D341Med (cell line): ENCODE measurements at regions not wholly inside any gene's neighbourhood (a gene's known extent, or its start where the extent isn't known, plus 50 kb on each side); places are given as distances from the start of the nearest gene placed in this dataset.
"Not testable (repeated sequence)": the region's sequence is repeated elsewhere in the genome, so short reads cannot be mapped to it uniquely, and the experiment has no call there.

Experiments
- DNase-seq: peaks from one replicate; pipeline ENCODE4 v3.0.0; 2012; ENCODE audit warnings: low spot score

DNA sequence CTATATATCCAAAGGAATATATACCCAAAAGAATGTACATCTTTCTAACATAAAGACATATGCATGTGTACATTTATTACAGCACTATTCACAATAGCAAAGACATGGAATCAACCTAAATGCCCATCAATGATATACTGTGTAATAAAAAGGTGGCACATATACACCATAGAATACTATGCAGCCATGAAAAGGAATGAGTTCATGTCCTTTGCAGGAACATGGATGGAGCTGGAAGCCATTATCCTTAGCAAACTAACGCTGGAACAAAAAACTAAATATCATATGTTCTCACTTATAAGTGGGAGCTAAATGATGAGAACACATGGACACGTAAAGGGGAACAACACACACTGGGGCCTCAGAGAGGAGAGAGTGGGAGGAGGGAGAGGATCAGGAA is 365.7 kb upstream of the FTMT start:
- not testable (repeated sequence) for DNase-seq

DNA sequence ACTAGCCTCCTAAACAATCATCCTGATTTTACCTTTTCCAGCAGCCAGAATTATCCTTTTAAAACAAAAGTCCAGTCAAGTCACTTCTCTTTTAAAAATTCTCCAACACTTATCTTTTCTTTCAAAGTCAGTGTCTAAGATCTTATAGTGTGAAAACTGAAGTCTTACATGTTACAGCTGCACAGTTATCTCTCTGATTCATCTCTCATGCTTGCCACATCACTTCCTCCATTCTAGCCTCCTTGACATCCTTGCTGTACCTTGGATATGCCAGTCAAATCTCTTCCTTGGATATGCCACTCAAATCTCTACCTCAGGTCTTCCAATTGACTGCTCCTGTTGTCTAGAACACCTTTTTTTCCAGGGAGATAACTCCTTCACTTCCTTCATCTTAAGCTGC is 361.7 kb upstream of the FTMT start:
- DNase-seq: no peak

DNA sequence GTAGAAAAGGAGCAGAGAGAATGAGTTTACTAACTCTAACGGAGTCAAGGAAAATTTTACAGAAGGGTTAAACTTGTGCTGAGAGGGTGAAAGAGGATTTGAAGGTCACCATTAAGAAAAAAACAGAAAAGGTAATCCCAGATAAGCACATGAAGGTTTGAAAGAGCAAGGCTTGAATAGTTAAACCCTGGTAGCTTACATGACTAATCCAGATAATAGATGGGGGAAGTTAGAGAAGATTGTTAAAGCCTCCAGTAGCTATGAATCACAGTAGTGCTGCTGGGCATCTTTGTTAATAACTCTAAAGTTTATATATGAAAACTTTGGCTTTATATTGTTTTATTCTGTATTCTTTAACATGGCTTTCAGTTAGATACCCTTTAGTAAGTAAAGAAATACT is 354.5 kb upstream of the FTMT start:
- peak; percentile 36 for DNase-seq

DNA sequence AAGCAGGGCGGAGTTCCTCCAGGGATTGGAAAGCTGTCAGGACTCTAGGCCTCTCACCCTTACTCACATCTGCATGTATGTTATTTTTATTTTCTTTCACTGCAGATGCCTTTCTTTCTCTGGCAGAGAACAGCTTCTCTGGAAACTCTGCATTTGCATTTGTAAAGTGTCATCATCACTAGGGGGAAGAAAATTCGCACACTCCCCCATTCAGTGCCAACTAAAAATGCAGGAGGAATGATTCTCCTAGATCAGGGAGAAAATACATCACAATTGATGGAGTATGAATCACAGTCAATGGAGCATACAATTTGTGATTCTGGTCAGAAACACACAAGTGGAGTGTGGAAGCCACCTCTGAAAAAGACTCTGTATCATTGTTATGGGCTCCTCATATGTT is 351.4 kb upstream of the FTMT start:
- DNase-seq: no peak

DNA sequence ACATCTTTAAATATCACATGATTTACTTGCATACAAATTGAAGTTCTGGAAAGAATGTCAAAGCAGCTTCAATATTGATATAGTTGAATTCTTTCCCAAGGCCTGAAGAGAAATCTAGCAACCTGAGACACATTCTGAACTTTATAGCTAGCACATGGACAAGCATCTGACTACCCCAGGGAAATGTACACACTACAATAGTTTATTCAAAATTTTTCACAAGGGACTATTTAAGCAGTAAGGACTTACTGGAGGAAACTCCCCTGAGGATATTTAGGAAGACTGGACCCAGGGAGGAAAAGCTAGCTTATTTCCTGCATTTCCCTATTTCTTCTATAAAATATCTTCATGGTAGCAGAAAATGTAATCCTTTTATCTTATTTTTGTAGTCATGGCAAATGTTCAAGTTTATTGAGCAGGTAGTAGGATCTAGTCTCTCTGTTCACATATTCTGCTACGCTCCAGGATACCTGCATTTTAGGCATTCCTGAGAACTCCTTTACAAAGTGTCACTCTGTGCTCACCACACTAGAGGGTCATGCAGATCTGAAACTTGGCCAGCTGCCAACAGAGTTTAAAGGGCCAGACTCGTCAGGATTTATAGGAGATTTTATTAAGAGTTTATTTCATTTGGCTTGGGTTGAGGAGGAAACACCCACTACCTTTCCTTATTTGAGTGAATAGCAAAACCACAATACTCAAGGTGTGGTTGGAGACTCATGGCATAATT is 348.4 kb upstream of the FTMT start:
- DNase-seq: peak; percentile 8

DNA sequence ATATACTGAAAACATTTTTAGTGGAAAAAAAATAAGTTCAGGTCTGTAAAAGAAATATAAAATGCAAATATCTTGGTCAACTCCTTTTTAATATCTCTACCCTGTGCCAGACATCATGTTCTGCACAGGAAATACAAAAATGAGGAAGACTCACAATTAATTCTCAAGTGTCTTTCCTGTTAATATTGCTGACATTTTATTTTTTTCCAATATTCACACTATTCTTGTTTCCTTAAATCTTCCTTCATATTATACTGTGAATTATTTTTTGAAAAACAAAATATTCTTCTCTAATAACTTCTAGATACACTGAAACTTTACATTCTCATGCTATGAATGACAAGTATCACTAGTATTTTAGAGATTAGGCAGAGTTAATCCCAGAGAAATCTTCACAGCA is 334.7 kb upstream of the FTMT start:
- DNase-seq: no peak

DNA sequence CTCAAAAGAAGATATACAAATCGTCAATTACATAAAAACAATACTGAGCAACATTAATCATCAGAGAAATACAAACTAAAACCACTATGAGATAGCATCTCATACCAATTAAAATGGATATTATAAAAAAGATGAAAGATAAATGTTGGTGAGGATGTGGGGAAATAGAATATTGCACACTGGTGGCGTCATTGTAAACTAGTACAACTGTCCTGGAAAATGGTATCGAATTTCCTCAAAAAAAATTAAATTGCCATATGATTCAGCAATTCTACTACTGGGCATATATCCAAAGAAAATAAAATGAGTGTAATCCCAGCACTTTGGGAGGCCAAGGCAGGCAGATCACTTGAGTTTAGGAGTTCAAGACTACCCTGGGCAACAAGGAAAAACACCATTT is 326.0 kb upstream of the FTMT start:
- DNase-seq: no peak

DNA sequence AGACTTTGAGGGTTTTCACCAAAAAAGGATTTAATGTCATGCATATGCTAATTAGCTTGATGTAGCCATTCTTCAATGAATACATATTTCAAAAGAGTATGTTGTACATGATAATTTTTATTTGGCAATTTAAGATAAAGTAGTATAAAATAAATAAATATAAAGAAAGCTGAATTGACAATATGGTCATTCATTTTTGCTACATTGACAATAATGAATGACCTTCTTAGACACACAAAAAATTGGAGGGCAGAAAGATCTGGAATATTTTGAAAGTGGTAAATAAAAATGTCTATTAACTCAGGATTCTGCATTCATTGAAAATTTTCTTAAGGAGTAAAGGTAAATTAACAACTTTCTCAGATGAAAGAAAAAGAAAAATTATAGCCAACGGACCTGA is 324.8 kb upstream of the FTMT start:
- no peak for DNase-seq

DNA sequence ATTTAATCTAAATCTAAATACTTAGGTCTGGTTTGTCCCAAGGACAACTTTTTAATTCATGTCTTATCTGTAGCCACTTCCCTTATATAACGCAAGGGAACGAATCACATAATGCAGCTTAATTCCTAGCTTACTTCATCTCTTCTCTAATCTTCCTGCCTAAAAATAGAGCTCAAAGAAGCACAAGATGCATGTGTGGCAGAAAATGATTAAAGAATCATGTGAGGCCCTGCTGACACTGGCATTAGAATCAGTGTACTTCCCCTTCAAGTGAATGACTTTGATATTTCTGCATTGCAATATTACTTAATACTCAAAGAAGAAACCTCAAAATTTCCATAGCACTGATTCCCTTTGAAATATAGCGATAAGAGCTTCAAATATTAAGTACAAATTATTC is 317.9 kb upstream of the FTMT start:
- DNase-seq: peak; percentile 16

DNA sequence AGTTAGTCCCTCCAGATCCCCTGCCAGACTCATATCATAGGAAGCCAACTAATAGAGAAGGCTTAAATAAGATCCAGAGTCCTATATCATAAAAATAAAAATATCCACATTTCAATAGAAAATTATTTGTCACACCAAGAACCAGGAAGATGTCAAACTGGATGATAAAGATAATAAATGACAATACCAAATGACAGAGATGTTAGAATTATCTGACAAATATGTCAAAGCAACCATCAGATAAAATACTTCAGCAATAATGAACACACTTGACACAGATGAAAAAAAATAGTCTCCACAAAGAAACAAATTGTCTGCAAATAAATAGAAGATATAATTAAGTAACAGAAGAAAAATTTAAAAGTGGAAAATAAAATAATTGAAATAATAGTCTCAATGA is 300.7 kb upstream of the FTMT start:
- no peak for DNase-seq

DNA sequence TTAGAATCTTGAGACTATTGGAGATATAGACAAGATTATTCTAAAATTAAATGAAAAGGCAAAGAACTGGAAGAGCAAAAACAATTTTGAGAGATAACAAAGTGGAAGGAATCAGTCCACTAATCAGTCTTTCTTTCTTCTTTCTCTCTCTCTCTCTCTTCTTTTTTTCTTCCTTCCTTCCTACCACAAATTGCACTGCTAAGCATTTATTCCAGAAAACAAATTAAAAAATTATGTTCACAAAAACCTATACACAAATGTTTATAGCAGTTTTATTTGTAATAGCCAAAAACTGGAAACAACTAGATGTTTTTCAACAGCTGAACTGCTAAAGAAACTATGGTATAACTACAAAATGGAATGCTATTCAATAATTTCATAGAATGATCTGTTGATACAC is 291.9 kb upstream of the FTMT start:
- DNase-seq: no peak

DNA sequence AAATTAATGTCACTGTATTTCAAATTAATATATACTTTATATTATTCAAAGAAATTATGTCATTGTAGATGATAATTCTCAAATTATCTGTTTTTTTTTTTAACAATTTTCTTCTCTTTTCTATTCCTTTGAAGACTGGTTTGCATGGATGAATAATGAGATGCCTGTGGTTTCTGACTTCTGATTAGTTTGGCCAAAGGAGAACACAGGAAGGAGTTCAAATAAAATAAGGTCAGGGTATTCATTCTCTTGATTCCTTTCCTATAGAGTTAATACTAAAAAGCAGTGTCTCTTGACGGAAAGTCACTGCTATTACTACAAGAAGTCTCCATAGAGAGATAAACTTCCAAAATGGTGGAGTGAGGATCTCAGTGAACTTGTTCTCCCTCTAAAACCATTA is 279.6 kb upstream of the FTMT start:
- no peak for DNase-seq

DNA sequence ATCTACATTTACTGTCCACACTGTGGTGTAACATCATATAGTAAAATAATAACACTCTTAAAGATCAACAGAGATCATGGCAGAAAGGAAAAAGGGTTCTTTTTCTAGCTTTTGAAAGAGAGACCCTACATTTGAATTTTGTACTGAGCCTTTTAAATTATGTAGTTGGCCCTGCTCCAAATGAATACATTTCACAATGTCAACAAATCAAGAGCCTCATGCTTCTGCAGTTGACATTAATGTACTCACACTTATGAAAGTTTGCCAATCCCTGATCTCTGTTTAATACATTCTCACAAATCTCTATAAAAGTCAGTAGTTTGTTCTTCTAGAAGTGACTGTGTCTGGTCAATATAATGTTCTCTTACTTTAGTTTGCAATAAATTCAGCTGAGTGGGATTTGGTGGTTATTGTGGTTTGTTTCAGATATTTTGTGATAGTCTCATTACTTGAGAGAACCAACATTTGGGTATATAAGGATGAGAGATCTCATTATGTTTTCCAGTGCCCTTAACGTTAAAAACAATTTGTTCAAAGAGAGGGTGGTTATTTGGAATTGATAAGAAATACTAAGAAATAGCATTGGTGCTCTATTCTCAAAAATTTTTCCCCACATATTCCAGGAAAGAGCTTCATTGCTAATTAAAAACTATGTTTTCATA is 277.8 kb upstream of the FTMT start:
- no peak for DNase-seq

DNA sequence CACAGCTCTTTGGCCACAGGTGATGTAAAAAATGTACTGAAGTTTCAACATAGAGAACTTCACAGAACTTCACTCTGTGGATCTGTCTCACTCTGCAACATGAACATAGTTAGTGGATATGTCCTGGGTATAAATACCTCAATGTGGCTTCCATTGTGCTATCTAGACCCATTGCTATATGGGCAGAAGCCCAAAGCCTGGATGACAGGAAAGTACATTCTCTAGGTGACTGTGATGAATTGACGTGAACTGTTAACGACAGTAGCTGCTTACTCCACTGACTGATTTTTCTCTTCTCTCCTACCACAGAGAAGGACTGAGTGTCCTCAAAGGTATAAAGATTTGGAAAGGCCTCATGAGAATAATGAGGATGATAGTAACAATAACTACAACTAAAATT is 270.1 kb upstream of the FTMT start:
- DNase-seq: no peak

DNA sequence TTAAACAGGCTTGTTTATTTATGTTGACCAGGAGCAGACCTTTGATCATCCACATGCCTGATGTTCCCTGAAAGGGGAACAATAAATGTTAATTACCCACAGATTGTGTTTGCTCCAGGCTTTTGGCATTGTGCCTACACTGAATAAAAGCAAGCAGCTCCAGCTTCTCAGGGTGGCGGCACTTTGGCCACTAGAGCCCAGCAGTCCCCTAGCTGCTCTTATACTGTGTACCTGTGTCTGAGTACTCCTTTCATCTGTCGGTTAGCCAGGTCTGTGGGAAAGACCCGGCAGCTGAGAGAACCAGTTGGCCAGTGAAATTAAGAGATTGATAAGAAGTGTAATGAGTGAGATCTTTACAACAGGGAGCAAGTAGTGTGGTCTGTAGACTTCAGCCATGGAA is 254.8 kb upstream of the FTMT start:
- no peak for DNase-seq

DNA sequence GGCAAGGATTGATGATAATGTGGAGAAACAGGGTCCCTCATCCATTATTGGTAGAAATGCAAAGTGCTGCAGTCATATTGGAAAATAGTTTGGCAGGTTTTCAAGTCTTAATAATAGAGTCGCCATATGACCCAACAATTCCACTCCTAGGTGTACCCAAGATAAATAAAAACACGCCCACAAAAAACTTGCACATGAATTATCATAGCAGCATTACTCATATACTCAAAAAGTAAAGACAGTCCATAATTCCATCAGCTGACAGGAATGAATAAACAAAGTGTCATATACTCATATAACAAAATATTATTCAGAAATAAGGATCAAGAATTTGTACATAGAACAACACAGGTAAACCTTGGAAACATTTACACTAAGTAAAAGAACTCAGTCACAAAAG is 242.9 kb upstream of the FTMT start:
- DNase-seq: no peak

DNA sequence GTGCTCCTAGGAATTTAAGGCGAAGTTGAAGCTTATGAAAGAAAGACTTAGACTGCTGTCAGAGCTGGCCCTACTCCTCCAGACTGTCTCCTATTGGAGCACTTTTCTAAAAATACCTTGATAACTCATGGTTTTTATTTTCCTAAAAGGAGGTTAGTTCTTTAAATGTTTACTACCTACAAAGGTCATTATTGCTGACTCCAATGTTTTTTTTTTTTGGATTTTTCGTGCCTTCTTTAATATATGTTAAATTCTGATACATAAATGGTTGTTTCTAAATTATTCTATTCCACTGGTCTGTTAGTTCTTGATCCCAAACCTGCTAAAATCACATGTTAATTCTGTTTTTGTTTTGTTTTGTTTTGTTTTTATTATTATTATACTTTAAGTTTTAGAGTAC is 227.6 kb upstream of the FTMT start:
- no peak for DNase-seq

DNA sequence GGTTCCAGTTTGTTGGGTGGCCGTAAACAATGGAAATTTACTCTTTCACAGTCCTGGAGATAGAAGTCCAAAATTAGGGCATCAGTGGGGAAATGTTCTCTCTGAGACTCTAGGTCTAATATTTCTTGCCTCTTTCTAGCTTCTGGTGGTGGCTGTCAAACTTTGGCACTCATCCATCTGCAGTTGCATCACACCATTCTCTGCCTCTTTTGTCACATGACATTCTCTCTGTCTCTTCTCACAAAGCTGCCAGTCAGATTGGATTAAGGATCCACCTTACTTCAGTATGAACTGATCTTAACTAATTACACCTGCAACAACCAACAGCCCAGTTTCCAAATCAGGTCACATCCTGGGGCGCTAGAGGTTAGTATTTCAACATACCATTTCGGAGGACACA is 222.9 kb upstream of the FTMT start:
- DNase-seq: no peak

DNA sequence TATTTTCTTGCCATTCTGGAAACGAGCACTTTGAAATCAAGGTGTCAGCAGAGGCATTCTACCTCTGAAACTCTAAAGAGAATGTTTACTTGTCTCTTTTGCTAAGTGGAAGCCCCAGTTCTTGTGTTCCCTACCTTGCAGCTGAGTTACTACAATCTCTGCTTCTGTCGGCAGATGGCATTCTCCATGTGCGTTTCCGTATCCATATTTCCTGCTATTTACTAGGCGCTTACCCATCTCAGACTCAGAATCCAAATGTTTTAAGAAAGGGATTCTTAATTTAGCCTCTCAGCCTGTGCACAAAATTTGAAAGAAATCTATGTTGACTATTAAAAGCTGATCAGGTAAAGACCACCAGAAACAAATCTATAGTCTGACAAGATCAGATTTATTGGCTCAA is 221.3 kb upstream of the FTMT start:
- peak; percentile 34 for DNase-seq

DNA sequence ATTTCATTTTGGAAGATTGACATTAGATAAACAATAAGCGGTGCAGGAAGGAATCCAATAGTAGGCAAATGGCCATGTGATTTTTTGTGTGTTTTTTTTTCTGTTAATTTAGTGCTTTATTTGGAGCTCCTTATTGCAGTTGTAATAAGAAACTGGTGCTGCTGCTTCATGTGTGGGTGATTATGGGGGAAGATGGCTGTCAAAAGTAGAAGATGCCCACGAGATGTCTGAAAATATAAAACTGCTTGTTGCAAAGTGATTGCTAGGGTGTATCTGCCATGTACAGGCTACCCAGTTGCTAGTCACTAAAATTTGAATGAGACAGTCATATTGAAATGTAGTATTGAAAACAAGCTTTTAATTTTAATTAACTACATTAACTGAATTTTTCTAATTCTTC is 216.7 kb upstream of the FTMT start:
- no peak for DNase-seq

DNA sequence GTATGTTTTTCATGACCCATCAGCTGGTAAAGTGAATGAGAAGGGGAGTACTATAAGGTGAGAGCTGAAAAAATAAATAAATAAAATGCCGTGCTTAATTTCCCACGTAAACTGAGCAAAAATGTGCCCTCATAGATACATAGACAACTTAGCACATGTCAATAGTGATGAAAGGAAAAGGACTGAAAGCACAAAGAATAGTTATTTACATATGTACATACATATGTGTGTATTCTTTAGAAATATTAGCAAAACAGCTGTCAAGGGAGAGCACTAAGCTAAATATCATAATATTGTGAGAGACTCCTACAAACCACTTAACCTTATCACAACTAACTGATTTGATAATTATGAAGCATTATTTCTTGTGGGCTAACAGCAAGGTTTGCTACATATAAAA is 213.6 kb upstream of the FTMT start:
- no peak for DNase-seq

DNA sequence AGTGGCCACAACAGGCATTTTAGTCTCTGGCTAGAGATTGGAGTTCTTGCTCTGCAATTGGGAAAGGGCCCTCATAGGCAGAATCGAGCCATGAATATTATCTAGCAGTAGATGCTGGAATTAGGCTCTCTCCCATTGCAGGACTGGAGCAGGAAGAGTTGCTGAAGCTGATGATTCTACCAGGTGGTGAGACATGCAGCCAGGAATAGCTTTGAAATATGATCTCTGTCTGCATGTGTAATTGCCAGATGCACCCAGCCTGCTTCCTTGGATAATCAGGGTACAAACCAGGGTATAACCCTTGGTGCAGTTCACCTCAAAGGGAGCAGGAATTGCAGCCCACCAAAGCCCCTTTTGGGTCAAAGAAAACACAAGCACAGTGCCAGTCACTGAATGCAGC is 211.4 kb upstream of the FTMT start:
- no peak for DNase-seq

DNA sequence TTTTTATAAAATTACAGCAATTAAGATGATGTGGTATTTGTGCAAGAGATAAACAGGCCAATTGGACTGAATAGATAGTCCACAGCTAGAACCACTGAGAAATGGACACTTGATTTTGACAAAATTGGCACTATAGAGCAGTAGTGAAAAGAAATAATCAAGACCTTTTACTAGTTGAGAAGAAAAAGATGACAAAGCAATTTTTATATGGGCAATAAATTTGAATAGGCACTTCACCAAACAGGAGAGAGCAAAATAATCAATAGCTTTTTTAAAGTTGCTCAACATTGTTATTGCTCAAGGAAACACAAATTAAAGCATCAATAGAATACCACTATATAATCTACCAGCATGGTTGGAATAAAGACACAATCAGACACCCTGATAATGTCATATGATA is 193.5 kb upstream of the FTMT start:
- DNase-seq: no peak

DNA sequence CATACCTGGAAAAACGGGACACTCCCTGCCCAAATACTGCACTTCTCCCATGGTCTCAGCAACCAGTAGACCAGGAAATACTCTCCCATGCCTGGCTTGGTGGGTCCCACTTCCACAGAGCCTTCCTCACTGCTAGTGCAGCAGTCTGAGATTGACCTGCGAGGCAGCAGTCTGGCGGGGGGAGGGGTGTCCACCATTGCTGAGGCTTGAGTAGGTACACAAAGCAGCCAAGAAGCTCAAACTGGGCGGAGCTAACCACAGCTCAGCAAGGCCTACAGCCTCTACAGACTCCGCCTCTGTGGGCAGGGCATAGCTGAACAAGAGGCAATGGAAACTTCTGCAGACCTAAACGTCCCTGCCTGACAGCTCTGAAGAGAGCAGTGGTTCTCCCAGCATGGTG is 191.5 kb upstream of the FTMT start:
- DNase-seq: no peak
